ENCODE measurements at regions not wholly inside any gene's neighbourhood (a gene's known extent, or its start where the extent isn't known, plus 50 kb on each side); places are given as distances from the start of the nearest gene placed in this dataset.

GRCh38 chr3:127107491-127108375 is 85.2 kb upstream of the PRR23E start:
- no peak for DNase-seq (ENCODE audit: low read depth)
- H3K36me3 ChIP-seq (ENCODE audit: control insufficient read depth, insufficient read depth, low read length): no peaks in the 10 kb centered on the region
- no peaks in the 10 kb centered on the region for H3K27me3 ChIP-seq (ENCODE audit: control insufficient read depth, insufficient read depth, low read length)
- TF ChIP-seq, protein P1, sequence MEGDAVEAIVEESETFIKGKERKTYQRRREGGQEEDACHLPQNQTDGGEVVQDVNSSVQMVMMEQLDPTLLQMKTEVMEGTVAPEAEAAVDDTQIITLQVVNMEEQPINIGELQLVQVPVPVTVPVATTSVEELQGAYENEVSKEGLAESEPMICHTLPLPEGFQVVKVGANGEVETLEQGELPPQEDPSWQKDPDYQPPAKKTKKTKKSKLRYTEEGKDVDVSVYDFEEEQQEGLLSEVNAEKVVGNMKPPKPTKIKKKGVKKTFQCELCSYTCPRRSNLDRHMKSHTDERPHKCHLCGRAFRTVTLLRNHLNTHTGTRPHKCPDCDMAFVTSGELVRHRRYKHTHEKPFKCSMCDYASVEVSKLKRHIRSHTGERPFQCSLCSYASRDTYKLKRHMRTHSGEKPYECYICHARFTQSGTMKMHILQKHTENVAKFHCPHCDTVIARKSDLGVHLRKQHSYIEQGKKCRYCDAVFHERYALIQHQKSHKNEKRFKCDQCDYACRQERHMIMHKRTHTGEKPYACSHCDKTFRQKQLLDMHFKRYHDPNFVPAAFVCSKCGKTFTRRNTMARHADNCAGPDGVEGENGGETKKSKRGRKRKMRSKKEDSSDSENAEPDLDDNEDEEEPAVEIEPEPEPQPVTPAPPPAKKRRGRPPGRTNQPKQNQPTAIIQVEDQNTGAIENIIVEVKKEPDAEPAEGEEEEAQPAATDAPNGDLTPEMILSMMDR (IDR thresholded peaks at IDR 0.05; ENCODE audit: insufficient read depth, low read length, poor library complexity, severe bottlenecking): no peak
- H3K4me3 ChIP-seq (ENCODE audit: low read depth, low read length): no peak overlapping the region

GRCh38 chr3:127108796-127109195 is 84.1 kb upstream of the PRR23E start:
- H3K36me3 ChIP-seq (ENCODE audit: control insufficient read depth, insufficient read depth, low read length): no peaks in the 10 kb centered on the region
- H3K4me3 ChIP-seq (ENCODE audit: low read depth, low read length): no peak overlapping the region
- no peaks in the 10 kb centered on the region for H3K27me3 ChIP-seq (ENCODE audit: control insufficient read depth, insufficient read depth, low read length)
- no peak for DNase-seq (ENCODE audit: low read depth)
- TF ChIP-seq, protein P1 (IDR thresholded peaks at IDR 0.05; ENCODE audit: insufficient read depth, low read length, poor library complexity, severe bottlenecking): no peak

DNA sequence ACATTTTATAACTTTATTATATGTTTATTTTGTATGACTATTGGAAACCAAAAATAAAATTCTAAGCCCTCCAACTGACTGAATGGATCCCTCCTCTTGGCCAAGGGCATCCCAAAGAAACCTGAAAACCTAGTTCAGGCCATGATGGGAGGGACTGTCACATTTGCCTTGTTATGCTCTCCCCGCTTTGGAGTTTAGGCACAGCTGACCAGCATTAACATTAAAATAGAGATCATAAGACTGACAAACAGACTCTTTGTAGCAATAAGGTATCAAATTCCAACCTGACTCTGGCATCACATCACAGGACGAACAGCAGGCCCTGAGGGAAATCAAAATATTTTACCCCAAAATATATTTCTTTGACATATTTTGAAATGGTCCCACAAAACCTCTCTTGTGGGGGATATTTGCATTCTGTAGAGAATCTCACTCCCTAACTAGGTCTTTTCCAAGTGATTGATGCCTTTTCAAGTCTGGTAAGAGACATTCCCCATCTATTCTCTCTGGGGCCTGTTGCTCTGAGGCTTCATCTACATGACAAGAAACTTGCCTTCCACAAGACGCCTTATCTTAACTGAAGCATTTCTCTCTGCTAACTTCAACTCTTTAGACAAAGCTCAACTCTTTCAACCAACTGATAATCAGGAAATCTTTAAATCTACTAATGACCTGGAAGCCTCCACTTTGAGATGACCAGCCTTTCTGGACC is 81.8 kb upstream of the PRR23E start:
- no peak for DNase-seq (ENCODE audit: low read depth)
- Histone ChIP-seq H3K27me3 (ENCODE audit: control insufficient read depth, insufficient read depth, low read length) (no peaks in the 10 kb centered on the region), H3K36me3 (ENCODE audit: control insufficient read depth, insufficient read depth, low read length) (no peaks in the 10 kb centered on the region), H3K4me3 (ENCODE audit: low read depth, low read length) (no peak overlapping the region)
- TF ChIP-seq, protein P1 (IDR thresholded peaks at IDR 0.05; ENCODE audit: insufficient read depth, low read length, poor library complexity, severe bottlenecking): no peak

- H3K27me3 ChIP-seq (ENCODE audit: control insufficient read depth, insufficient read depth, low read length): no peaks in the 10 kb centered on the region
- no peak overlapping the region for H3K4me3 ChIP-seq (ENCODE audit: low read depth, low read length)
- no peak for DNase-seq (ENCODE audit: low read depth)
- no peaks in the 10 kb centered on the region for H3K36me3 ChIP-seq (ENCODE audit: control insufficient read depth, insufficient read depth, low read length)
- TF ChIP-seq, protein P1 (IDR thresholded peaks at IDR 0.05; ENCODE audit: insufficient read depth, low read length, poor library complexity, severe bottlenecking): no peak
Measured at GRCh38 chr3:127112796-127113570, 79.9 kb upstream of the PRR23E start.

GRCh38 chr3:127113571-127113891 is 79.4 kb upstream of the PRR23E start:
- no peak overlapping the region for H3K4me3 ChIP-seq (ENCODE audit: low read depth, low read length)
- no peaks in the 10 kb centered on the region for H3K36me3 ChIP-seq (ENCODE audit: control insufficient read depth, insufficient read depth, low read length)
- no peaks in the 10 kb centered on the region for H3K27me3 ChIP-seq (ENCODE audit: control insufficient read depth, insufficient read depth, low read length)
- TF ChIP-seq, protein P1 (IDR thresholded peaks at IDR 0.05; ENCODE audit: insufficient read depth, low read length, poor library complexity, severe bottlenecking): no peak
- DNase-seq (ENCODE audit: low read depth): no peak

Data from kidney epithelial cell (primary cell).